ENCODE measurements at regions not wholly inside any gene's neighbourhood (a gene's known extent, or its start where the extent isn't known, plus 50 kb on each side); places are given as distances from the start of the nearest gene placed in this dataset.
"Not testable (repeated sequence)": the region's sequence is repeated elsewhere in the genome, so short reads cannot be mapped to it uniquely, and the experiment has no call there.

- no peak overlapping the region for H3K4me3 ChIP-seq (ENCODE audit: low read depth, low read length)
- no peaks in the 10 kb centered on the region for H3K79me2 ChIP-seq (ENCODE audit: control insufficient read depth, insufficient read depth, low read length, unreplicated experiment)
- H2AFZ ChIP-seq (ENCODE audit: low read length, unreplicated experiment), result no peak overlapping the region
- H3K27me3 ChIP-seq (ENCODE audit: insufficient read depth, low read length), result peaks cover 9% of the 10 kb centered on the region
- no peaks in the 10 kb centered on the region for H3K36me3 ChIP-seq (ENCODE audit: insufficient read depth, low read length)
- no peaks in the 10 kb centered on the region for H3K4me1 ChIP-seq (ENCODE audit: control insufficient read depth, insufficient read depth, low read length, unreplicated experiment)
- H3K27ac ChIP-seq (ENCODE audit: low read depth, low read length), result no peak overlapping the region
These were observed 431.8 kb upstream of the MMS22L start for GRCh38 chr6:97714772-97715171.

DNA sequence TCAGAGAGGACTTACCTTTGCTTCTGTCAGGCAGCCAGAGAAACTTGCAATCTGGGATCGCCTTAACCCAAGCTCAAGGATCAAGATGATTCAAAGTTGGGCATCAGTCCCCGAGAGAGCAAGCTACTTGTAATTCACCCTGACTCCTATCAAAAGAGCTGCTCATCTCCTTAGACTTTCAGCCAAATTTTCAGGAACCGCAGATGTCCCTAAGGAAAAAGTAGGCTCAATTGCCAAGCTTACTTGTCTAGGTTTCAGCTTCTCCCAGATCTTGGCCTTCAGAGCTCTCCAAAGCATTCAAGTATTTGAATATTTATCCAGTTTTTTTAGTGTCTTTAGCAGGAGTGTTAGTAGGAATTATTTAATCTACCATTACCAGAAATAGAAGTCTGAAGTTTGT lies 434.1 kb upstream of the MMS22L start:
- H2AFZ ChIP-seq (ENCODE audit: low read length, unreplicated experiment), result no peak overlapping the region

DNA sequence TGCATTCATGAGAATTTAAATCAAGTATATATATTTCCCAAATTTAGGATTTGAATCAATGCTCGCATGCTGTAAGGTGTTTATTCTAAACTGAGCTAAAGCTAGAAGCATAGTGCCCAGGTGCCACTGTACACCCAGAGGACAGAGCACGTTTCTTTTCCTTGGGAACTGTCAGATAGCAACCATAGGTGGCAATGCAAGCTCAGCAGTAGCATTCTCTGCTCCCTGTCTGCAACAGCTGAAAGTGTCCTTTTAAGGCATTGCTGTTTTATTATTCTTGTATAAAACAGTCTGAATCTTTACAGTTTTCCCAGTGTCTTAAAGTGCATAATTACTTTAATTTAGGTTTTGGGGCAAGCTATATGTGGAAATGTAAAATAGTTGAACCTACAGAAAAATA lies 443.4 kb upstream of the MMS22L start:
- Histone ChIP-seq H2AFZ (ENCODE audit: low read length, unreplicated experiment) (no peak overlapping the region), H3K36me3 (ENCODE audit: insufficient read depth, low read length) (no peaks in the 10 kb centered on the region), H3K79me2 (ENCODE audit: control insufficient read depth, insufficient read depth, low read length, unreplicated experiment) (no peaks in the 10 kb centered on the region), H3K4me3 (ENCODE audit: low read depth, low read length) (no peak overlapping the region), H3K4me1 (ENCODE audit: control insufficient read depth, insufficient read depth, low read length, unreplicated experiment) (no peaks in the 10 kb centered on the region), H3K27ac (ENCODE audit: low read depth, low read length) (no peak overlapping the region), H3K27me3 (ENCODE audit: insufficient read depth, low read length) (peaks cover 19% of the 10 kb centered on the region; the same call in 1 of the 2 replicates)

More for the DNA sequence above, 434.1 kb upstream of the MMS22L start:
- Histone ChIP-seq H3K4me3 (ENCODE audit: low read depth, low read length) (no peak overlapping the region), H3K36me3 (ENCODE audit: insufficient read depth, low read length) (no peaks in the 10 kb centered on the region), H3K27me3 (ENCODE audit: insufficient read depth, low read length) (peaks cover 26% of the 10 kb centered on the region), H3K79me2 (ENCODE audit: control insufficient read depth, insufficient read depth, low read length, unreplicated experiment) (no peaks in the 10 kb centered on the region), H3K4me1 (ENCODE audit: control insufficient read depth, insufficient read depth, low read length, unreplicated experiment) (no peaks in the 10 kb centered on the region), H3K27ac (ENCODE audit: low read depth, low read length) (no peak overlapping the region)

DNA sequence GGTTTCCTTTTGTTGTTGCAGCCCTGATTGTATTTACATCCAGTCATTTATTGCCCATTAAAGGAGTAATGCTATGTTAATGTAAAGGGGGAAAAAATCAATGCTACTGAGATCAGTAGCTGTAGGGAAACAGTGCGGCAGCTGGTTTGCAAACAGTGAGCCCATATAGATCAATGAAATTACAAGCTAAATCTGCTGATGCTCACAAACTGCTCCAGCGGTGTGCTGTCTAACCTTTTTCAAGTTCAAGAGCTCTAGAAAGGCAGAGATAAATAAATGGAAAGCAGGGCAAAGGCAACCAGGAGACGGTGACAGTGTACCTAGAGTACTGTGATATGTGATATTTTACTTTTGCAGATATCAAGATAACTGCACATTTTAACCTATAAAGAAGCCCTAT lies 449.0 kb upstream of the MMS22L start:
- Histone ChIP-seq H2AFZ (ENCODE audit: low read length, unreplicated experiment) (no peak overlapping the region), H3K36me3 (ENCODE audit: insufficient read depth, low read length) (no peaks in the 10 kb centered on the region), H3K27ac (ENCODE audit: low read depth, low read length) (no peak overlapping the region), H3K4me3 (ENCODE audit: low read depth, low read length) (no peak overlapping the region), H3K79me2 (ENCODE audit: control insufficient read depth, insufficient read depth, low read length, unreplicated experiment) (no peaks in the 10 kb centered on the region), H3K27me3 (ENCODE audit: insufficient read depth, low read length) (peaks cover 6% of the 10 kb centered on the region; the same call in 1 of the 2 replicates), H3K4me1 (ENCODE audit: control insufficient read depth, insufficient read depth, low read length, unreplicated experiment) (no peaks in the 10 kb centered on the region)

DNA sequence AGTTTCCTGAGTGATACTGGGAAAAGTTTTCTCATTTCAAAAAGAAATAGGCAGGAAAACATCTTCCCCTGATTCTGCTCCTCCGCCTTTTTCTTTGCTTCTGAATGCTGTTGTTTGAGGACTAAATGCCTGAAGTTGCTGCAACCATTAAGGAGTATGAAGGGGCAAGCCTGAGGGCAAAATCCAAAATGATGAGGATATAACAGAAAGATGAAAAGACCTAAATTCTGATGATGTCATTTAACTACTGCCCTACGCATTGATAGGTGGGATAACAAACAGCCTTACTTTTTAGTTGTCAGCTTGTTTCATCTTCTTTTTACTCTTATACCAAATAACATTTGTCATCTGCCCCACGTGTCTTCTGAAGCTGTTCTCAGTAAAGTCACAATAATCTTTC lies 474.6 kb upstream of the MMS22L start:
- no peaks in the 10 kb centered on the region for H3K36me3 ChIP-seq (ENCODE audit: insufficient read depth, low read length)
- no peaks in the 10 kb centered on the region for H3K79me2 ChIP-seq (ENCODE audit: control insufficient read depth, insufficient read depth, low read length, unreplicated experiment)
- H3K4me3 ChIP-seq (ENCODE audit: low read depth, low read length), result no peak overlapping the region
- H3K4me1 ChIP-seq (ENCODE audit: control insufficient read depth, insufficient read depth, low read length, unreplicated experiment), result no peaks in the 10 kb centered on the region
- H3K27ac ChIP-seq (ENCODE audit: low read depth, low read length), result no peak overlapping the region
- H3K27me3 ChIP-seq (ENCODE audit: insufficient read depth, low read length), result no peaks in the 10 kb centered on the region
- H2AFZ ChIP-seq (ENCODE audit: low read length, unreplicated experiment), result no peak overlapping the region

DNA sequence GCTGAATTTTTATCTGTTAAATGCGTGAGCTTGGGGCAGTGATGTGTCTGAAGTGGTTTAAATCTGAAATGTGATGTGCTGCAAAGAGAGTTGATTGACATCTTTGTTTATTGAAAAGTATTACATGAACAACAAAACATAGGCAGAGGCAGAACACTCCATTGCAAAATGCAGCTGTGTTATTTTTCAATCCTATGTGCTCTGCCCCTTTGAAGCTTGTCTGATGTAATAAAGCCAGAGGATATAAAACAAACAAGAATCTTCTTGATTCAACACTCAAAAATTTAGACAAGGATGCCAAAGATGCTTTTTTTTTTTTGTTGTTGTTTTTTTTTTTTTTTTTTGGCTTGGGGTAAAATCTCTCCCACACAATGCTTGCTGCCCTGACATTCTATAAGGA lies 482.4 kb upstream of the MMS22L start:
- H3K36me3 ChIP-seq (ENCODE audit: insufficient read depth, low read length), result no peaks in the 10 kb centered on the region
- no peak overlapping the region for H3K27ac ChIP-seq (ENCODE audit: low read depth, low read length)
- no peak overlapping the region for H3K4me3 ChIP-seq (ENCODE audit: low read depth, low read length)
- no peaks in the 10 kb centered on the region for H3K27me3 ChIP-seq (ENCODE audit: insufficient read depth, low read length)
- peaks cover 4% of the 10 kb centered on the region for H3K4me1 ChIP-seq (ENCODE audit: control insufficient read depth, insufficient read depth, low read length, unreplicated experiment)
- H3K79me2 ChIP-seq (ENCODE audit: control insufficient read depth, insufficient read depth, low read length, unreplicated experiment), result no peaks in the 10 kb centered on the region
- H2AFZ ChIP-seq (ENCODE audit: low read length, unreplicated experiment), result no peak overlapping the region

DNA sequence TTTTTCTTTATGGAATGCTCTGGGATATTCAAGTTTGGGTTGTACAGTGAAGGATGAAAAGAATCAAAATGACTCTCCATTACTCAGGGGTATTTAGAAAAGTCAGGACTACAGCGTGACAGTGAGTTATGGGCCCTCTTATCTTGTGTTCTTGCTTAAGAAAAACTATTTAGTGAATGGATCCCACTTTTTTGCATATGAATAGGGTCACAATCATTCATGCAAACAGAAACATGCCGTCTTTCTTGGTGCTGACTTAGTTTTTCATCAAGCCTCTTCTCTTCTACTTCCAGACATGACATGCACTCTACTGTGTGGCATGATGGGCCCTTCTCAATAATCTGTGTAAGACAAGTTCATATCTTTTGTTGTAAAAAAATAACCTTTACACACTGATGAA lies 488.4 kb upstream of the MMS22L start:
- no peaks in the 10 kb centered on the region for H3K79me2 ChIP-seq (ENCODE audit: control insufficient read depth, insufficient read depth, low read length, unreplicated experiment)
- no peak overlapping the region for H3K27ac ChIP-seq (ENCODE audit: low read depth, low read length)
- H2AFZ ChIP-seq (ENCODE audit: low read length, unreplicated experiment), result no peak overlapping the region
- H3K4me1 ChIP-seq (ENCODE audit: control insufficient read depth, insufficient read depth, low read length, unreplicated experiment), result no peaks in the 10 kb centered on the region
- H3K27me3 ChIP-seq (ENCODE audit: insufficient read depth, low read length), result no peaks in the 10 kb centered on the region
- no peak overlapping the region for H3K4me3 ChIP-seq (ENCODE audit: low read depth, low read length)
- no peaks in the 10 kb centered on the region for H3K36me3 ChIP-seq (ENCODE audit: insufficient read depth, low read length)

DNA sequence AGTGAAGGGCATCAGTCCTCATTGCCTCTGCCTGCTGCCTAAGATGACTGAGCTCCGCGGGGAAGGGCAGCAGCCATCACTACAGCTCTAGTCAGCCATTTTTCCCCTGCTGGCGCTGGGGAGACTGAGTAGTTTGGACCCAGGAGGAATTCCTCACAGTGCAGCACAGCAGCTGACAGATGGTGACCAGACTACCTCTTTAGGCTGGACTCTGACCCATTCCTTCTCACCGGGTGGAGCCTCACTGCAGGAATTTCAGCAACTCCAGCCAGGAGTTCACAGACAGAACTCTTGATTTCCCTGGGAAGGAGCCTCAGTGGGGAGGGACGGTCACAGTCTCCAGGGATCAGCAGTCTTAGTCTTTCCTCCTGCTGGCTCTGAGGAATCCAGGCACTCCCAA lies 492.0 kb upstream of the MMS22L start:
- no peaks in the 10 kb centered on the region for H3K79me2 ChIP-seq (ENCODE audit: control insufficient read depth, insufficient read depth, low read length, unreplicated experiment)
- no peak overlapping the region for H2AFZ ChIP-seq (ENCODE audit: low read length, unreplicated experiment)
- no peak overlapping the region for H3K27ac ChIP-seq (ENCODE audit: low read depth, low read length)
- H3K4me3 ChIP-seq (ENCODE audit: low read depth, low read length), result no peak overlapping the region
- no peaks in the 10 kb centered on the region for H3K36me3 ChIP-seq (ENCODE audit: insufficient read depth, low read length)
- no peaks in the 10 kb centered on the region for H3K4me1 ChIP-seq (ENCODE audit: control insufficient read depth, insufficient read depth, low read length, unreplicated experiment)
- no peaks in the 10 kb centered on the region for H3K27me3 ChIP-seq (ENCODE audit: insufficient read depth, low read length)

- Histone ChIP-seq H3K27ac (ENCODE audit: low read depth, low read length) (no peak overlapping the region), H3K4me3 (ENCODE audit: low read depth, low read length) (no peak overlapping the region), H3K79me2 (ENCODE audit: control insufficient read depth, insufficient read depth, low read length, unreplicated experiment) (no peaks in the 10 kb centered on the region)
These were observed 495.4 kb upstream of the MMS22L start for GRCh38 chr6:97778290-97779038.

DNA sequence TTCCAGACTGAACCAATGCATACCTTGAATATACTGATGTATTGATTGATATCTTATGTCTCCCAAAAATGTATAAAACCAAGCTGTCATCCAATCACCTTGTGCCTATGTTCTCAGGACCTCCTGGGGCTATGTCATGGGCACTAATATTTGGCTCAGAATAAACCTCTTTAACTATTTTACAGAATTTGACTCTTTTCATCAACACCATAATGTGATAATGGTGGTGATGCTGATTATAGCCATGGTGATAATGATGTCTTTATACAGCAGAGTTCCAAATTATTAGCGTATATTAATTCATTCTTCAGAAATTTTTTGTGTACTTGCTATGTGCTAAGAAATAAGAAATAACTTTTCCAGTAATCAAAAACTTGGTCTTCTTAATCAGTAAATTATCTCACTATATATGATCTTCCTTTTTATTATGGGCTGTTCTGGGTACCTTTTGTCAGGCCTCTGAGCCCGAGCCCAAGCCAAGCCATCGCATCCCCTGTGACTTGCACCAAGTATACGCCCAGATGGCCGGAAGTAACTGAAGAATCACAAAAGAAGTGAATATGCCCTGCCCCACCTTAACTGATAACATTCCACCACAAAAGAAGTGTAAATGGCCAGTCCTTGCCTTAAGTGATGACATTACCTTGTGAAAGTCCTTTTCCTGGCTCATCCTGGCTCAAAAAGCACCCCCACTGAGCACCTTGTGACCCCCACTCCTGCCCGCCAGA lies 496.2 kb upstream of the MMS22L start:
- not testable (repeated sequence) for H3K36me3 ChIP-seq (ENCODE audit: insufficient read depth, low read length); H3K4me1 ChIP-seq (ENCODE audit: control insufficient read depth, insufficient read depth, low read length, unreplicated experiment); H2AFZ ChIP-seq (ENCODE audit: low read length, unreplicated experiment); H3K4me3 ChIP-seq (ENCODE audit: low read depth, low read length); H3K27ac ChIP-seq (ENCODE audit: low read depth, low read length); H3K79me2 ChIP-seq (ENCODE audit: control insufficient read depth, insufficient read depth, low read length, unreplicated experiment); H3K27me3 ChIP-seq (ENCODE audit: insufficient read depth, low read length)

More at GRCh38 chr6:97778290-97779038, 495.4 kb upstream of the MMS22L start:
- Histone ChIP-seq H3K27me3 (ENCODE audit: insufficient read depth, low read length) (no peaks in the 10 kb centered on the region), H3K36me3 (ENCODE audit: insufficient read depth, low read length) (no peaks in the 10 kb centered on the region), H2AFZ (ENCODE audit: low read length, unreplicated experiment) (no peak overlapping the region), H3K4me1 (ENCODE audit: control insufficient read depth, insufficient read depth, low read length, unreplicated experiment) (no peaks in the 10 kb centered on the region)

Measured in ACC112 (cell line).